ENCODE measurements at regions not wholly inside any gene's neighbourhood (a gene's known extent, or its start where the extent isn't known, plus 50 kb on each side); places are given as distances from the start of the nearest gene placed in this dataset.

GRCh38 chr12:78441737-78442453, 422.7 kb upstream of the SYT1 start:
- Histone ChIP-seq H3K79me2 (ENCODE audit: control insufficient read depth, insufficient read depth, low read length) (no peaks in the 10 kb centered on the region), H3K9ac (replicated peaks; ENCODE audit: extremely low read depth, insufficient read depth, low read length) (no peak overlapping the region), H3K27ac (ENCODE audit: insufficient read depth, low read depth, low read length) (no peak overlapping the region), H3K27me3 (ENCODE audit: control insufficient read depth in 2 of 2, insufficient read depth in 2 of 2, low read length in 2 of 2) (no peaks in the 10 kb centered on the region), H3K36me3 (ENCODE audit: control insufficient read depth in 2 of 2, extremely low read depth in 1 of 2, insufficient read depth in 2 of 2, low read length in 2 of 2) (no peaks in the 10 kb centered on the region), H3K9me1 (replicated peaks; ENCODE audit: control insufficient read depth, extremely low read depth, insufficient read depth, low read length) (no peaks in the 10 kb centered on the region), H2AFZ (ENCODE audit: low read depth, low read length) (no peak overlapping the region), H3K4me1 (ENCODE audit: control insufficient read depth, extremely low read depth, insufficient read depth, low read length) (no peaks in the 10 kb centered on the region), H3K9me3 (replicated peaks; ENCODE audit: control insufficient read depth, insufficient read depth, low read length) (no peaks in the 10 kb centered on the region), H3K4me2 (ENCODE audit: insufficient read depth, low read length) (no peak overlapping the region), H4K20me1 (replicated peaks; ENCODE audit: control insufficient read depth, extremely low read depth, insufficient read depth, low read length) (no peaks in the 10 kb centered on the region), H3K4me3 (replicated peaks in 1 of 3; ENCODE audit: insufficient read depth in 1 of 3, low read depth in 1 of 3, low read length in 3 of 3) (no peak overlapping the region)
- no TSS peak for BruUV-seq (replicated peaks)
- TF ChIP-seq EZH2 (IDR thresholded peaks at IDR 0.05; ENCODE audit: borderline replicate concordance, low read depth, low read length, severe bottlenecking) (no peak), MAX (IDR thresholded peaks at IDR 0.05; ENCODE audit: insufficient read depth, insufficient read length) (no peak), POLR2AphosphoS5 (IDR thresholded peaks at IDR 0.05; ENCODE audit: insufficient read depth, low read depth, low read length) (no peak), GATA2 (IDR thresholded peaks at IDR 0.05; ENCODE audit: insufficient read depth, insufficient read length, low read depth, low read length) (no peak)
- dilution Hi-C loops (cut with MboI; ENCODE audit: extremely low pct_ligation_motif_present, low sequenced_read_pairs) (no loop called here), intact Hi-C loops (cut with micrococcal nuclease) (no loop called here)
- DNase-seq (ENCODE audit: low read depth, low spot score) (no peak), FAIRE-seq (no peak)
- ChIA-PET CTCF (interaction anchor here (1.2 kb wide), 1 partner anchor 29 kb away, joined by 6 read pairs; no protein-coding TSS in a partner anchor), POLR2A (no interaction called here)

GRCh38 chr12:78442454-78442801, 422.1 kb upstream of the SYT1 start:
- DNase-seq (ENCODE audit: low read depth, low spot score) (no peak), FAIRE-seq (no peak)
- Histone ChIP-seq H4K20me1 (replicated peaks; ENCODE audit: control insufficient read depth, extremely low read depth, insufficient read depth, low read length) (no peaks in the 10 kb centered on the region), H3K27ac (ENCODE audit: insufficient read depth, low read depth, low read length) (no peak overlapping the region), H3K9me3 (replicated peaks; ENCODE audit: control insufficient read depth, insufficient read depth, low read length) (no peaks in the 10 kb centered on the region), H3K4me3 (replicated peaks in 1 of 3; ENCODE audit: insufficient read depth in 1 of 3, low read depth in 1 of 3, low read length in 3 of 3) (no peak overlapping the region), H3K4me1 (ENCODE audit: control insufficient read depth, extremely low read depth, insufficient read depth, low read length) (no peaks in the 10 kb centered on the region), H3K9me1 (replicated peaks; ENCODE audit: control insufficient read depth, extremely low read depth, insufficient read depth, low read length) (no peaks in the 10 kb centered on the region), H3K9ac (replicated peaks; ENCODE audit: extremely low read depth, insufficient read depth, low read length) (no peak overlapping the region), H3K4me2 (ENCODE audit: insufficient read depth, low read length) (no peak overlapping the region), H2AFZ (ENCODE audit: low read depth, low read length) (no peak overlapping the region), H3K79me2 (ENCODE audit: control insufficient read depth, insufficient read depth, low read length) (no peaks in the 10 kb centered on the region), H3K27me3 (ENCODE audit: control insufficient read depth in 2 of 2, insufficient read depth in 2 of 2, low read length in 2 of 2) (no peaks in the 10 kb centered on the region), H3K36me3 (ENCODE audit: control insufficient read depth in 2 of 2, extremely low read depth in 1 of 2, insufficient read depth in 2 of 2, low read length in 2 of 2) (no peaks in the 10 kb centered on the region)
- ChIA-PET CTCF (no interaction called here), POLR2A (no interaction called here)
- BruUV-seq (replicated peaks): no TSS peak
- dilution Hi-C loops (cut with MboI; ENCODE audit: extremely low pct_ligation_motif_present, low sequenced_read_pairs) (no loop called here), intact Hi-C loops (cut with micrococcal nuclease) (no loop called here)
- TF ChIP-seq POLR2A (IDR thresholded peaks at IDR 0.05; ENCODE audit: low read depth, low read length) (no peak), FOS (IDR thresholded peaks at IDR 0.05; ENCODE audit: borderline replicate concordance, insufficient read depth, low read length) (no peak)
